WERI-Rb-1 (cell line): ENCODE measurements at regions not wholly inside any gene's neighbourhood (a gene's known extent, or its start where the extent isn't known, plus 50 kb on each side); places are given as distances from the start of the nearest gene placed in this dataset.
"Not testable (repeated sequence)": the region's sequence is repeated elsewhere in the genome, so short reads cannot be mapped to it uniquely, and the experiment has no call there.

Experiments
- DNase-seq: peaks from one replicate; pipeline ENCODE4 v3.0.0-alpha.2; 2020
- H3K27ac ChIP-seq: fragments of 250-450 bp; sonication (Bioruptor Pico); 2 replicates; pipeline ENCODE4 v1.5.1; 2020; ENCODE audit warnings: mild to moderate bottlenecking, moderate library complexity
- H3K27me3 ChIP-seq: fragments of 250-450 bp; sonication (Bioruptor Pico); 2 replicates; pipeline ENCODE4 v1.5.1; 2021; ENCODE audit warnings: mild to moderate bottlenecking, low read depth, moderate library complexity; ENCODE audit not compliant: insufficient read depth, severe bottlenecking
- H3K36me3 ChIP-seq: fragments of 250-450 bp; sonication (Bioruptor Pico); 2 replicates; pipeline ENCODE4 v1.5.1; 2020; ENCODE audit warnings: mild to moderate bottlenecking, moderate library complexity
- H3K4me3 ChIP-seq: 2 replicates; pipeline ENCODE4 v1.5.1; 2011; ENCODE audit warnings: low read depth, mild to moderate bottlenecking, control low read depth, low read length
- H3K9me3 ChIP-seq: fragments of 250-450 bp; sonication (Bioruptor Pico); 2 replicates; pipeline ENCODE4 v1.5.1; 2021; ENCODE audit warnings: mild to moderate bottlenecking, moderate library complexity; ENCODE audit not compliant: severe bottlenecking
- TF ChIP-seq, protein P1 (sequence below): IDR thresholded peaks from 2 replicates; pipeline ENCODE4 v1.5.1; 2011; ENCODE audit warnings: low read depth, mild to moderate bottlenecking, control low read depth, inconsistent platforms, low read length

DNA sequence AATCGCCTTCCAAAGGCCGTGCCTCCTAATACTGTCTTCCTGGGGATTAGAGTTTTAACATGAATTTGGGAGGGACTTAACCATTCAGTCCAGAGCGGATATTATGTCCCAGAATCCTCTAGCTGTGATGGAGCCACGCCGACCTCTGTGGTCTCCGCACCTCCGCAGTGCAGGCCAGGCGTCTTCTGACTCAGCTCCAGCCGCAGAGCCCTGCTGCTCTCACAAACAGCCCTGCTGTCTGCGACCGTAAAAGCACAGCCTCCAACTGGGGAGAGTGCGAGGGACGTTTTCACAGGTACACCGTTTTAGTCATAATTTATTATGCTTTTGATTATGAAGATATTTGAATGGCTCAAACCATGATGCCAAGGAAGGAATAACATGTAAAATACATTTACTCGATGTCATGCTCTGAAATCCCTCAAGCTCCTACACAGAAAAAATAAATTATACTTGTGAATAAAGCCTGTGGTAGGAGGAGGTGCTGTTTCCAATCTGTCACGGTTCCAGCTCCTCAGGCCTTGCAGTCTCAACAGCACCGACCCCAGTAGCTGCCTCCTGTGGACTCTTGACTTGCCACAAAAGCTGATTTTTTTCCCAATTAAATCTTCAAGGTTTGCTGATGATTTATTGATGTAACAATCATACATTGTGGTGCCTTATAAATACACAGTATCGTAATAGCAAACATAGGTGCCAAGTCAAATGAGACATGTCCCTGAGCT, 353.6 kb upstream of the FRG1 start:
- H3K36me3 ChIP-seq, H3K27ac ChIP-seq, H3K9me3 ChIP-seq, DNase-seq, H3K4me3 ChIP-seq: not testable (repeated sequence)
- H3K27me3 ChIP-seq: peaks cover 34% of the 10 kb centered on the region

GRCh38 chr4:189589201-189589600, 351.5 kb upstream of the FRG1 start:
- not testable (repeated sequence) for H3K9me3 ChIP-seq, H3K4me3 ChIP-seq

DNA sequence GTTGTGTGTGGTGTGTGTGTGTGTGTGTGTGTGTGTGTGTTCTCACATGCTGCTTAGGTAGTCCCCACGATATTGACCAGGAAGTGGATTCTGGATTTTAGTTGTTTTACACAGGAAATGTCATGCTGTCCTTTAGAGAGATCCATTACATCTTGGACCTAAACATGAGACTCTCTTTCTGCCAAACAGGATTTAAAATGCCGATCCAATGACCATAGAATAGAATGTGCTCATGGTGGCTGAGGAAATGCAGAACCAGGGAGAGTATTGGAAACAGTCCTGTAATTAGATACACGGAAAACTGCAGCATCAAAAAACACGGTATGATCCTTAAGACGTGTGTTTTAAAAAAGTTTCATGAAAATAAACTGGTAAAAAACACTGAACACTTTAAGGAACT, 347.8 kb upstream of the FRG1 start:
- TF ChIP-seq, protein P1, sequence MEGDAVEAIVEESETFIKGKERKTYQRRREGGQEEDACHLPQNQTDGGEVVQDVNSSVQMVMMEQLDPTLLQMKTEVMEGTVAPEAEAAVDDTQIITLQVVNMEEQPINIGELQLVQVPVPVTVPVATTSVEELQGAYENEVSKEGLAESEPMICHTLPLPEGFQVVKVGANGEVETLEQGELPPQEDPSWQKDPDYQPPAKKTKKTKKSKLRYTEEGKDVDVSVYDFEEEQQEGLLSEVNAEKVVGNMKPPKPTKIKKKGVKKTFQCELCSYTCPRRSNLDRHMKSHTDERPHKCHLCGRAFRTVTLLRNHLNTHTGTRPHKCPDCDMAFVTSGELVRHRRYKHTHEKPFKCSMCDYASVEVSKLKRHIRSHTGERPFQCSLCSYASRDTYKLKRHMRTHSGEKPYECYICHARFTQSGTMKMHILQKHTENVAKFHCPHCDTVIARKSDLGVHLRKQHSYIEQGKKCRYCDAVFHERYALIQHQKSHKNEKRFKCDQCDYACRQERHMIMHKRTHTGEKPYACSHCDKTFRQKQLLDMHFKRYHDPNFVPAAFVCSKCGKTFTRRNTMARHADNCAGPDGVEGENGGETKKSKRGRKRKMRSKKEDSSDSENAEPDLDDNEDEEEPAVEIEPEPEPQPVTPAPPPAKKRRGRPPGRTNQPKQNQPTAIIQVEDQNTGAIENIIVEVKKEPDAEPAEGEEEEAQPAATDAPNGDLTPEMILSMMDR: no peak
- H3K9me3 ChIP-seq: no peaks in the 10 kb centered on the region
- DNase-seq: no peak

More at GRCh38 chr4:189589201-189589600, 351.5 kb upstream of the FRG1 start:
- H3K36me3 ChIP-seq, H3K27ac ChIP-seq, DNase-seq: not testable (repeated sequence)
- H3K27me3 ChIP-seq: peaks cover 24% of the 10 kb centered on the region

DNA sequence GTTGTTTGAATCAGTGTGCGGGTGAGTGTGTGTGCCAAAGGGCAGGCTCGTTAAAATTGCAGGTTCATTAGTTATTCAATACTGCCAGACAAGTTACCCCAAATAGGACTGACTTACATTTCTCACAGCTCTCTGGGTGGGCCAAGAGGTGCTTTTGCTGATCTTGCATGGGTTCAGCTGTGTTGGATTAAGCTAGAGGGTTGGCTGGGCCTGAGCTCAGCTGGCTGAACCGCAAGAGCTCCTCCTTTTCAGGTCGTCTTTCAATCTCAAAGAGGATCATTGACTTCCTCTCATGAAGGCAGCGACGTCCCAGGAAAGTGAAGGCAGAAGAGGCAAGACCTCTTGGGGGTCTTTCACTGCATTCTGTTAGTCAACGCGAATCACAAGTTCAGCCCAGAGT, 343.3 kb upstream of the FRG1 start:
- Histone ChIP-seq H3K36me3 (no peaks in the 10 kb centered on the region), H3K27me3 (peaks cover 24% of the 10 kb centered on the region), H3K4me3 (no peak overlapping the region), H3K27ac (no peak overlapping the region), H3K9me3 (no peaks in the 10 kb centered on the region)
- TF ChIP-seq, protein P1: no peak
- no peak for DNase-seq

More for the DNA sequence above, 347.8 kb upstream of the FRG1 start:
- no peaks in the 10 kb centered on the region for H3K36me3 ChIP-seq
- no peak overlapping the region for H3K4me3 ChIP-seq
- no peak overlapping the region for H3K27ac ChIP-seq
- peaks cover 21% of the 10 kb centered on the region for H3K27me3 ChIP-seq

DNA sequence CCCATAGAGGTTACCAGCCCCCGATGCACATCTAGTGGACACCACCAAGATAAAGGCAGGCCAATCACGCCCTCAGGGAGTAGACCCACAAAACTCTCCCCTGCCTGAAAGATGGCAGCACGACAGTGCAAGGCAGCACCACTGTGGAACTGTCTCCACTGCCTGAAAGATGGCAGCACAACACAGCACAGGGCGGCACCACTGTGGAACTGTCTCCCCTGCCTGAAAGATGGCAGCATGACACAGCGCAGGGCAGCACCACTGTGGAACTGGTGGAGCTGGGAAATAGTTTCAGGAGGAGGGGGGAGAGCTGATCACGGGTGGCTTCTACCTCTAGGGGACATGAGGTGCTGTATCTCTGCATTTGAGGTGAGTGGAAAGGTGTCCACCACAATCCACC, 340.4 kb upstream of the FRG1 start:
- H3K36me3 ChIP-seq: no peaks in the 10 kb centered on the region
- TF ChIP-seq, protein P1: no peak
- H3K4me3 ChIP-seq: no peak overlapping the region
- DNase-seq: no peak
- no peaks in the 10 kb centered on the region for H3K9me3 ChIP-seq
- no peak overlapping the region for H3K27ac ChIP-seq
- peaks cover 20% of the 10 kb centered on the region for H3K27me3 ChIP-seq

DNA sequence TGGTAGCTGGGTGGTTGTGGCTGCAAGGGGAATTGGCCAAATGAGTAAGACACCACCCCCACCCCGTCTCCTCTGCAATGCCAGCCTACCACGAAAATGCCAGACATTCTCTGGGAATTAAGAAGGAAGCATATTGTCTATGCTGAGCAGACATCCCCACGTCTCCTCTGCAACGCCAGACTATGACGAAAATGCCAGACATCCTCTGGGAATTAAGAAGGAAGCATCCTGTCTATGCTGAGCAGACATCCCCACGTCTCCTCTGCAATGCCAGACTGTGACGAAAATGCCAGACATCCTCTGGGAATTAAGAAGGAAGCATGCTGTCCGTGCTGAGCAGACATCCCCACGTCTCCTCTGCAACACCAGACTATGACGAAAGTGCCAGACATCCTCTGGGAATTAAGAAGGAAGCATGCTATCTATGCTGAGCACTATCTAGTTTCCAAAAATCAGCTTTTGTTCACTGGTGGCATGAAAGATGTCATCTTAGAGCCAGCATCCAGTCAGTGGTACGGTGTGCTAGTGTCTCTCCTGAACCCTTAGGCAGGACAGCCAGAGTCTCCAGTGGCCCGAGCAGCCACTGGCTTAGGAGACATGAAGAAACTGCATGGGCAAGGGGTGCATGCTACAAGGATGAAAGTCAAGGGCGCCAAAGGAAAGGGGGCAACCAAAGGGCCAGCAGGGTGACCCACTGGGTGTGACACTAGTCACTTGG, 339.8 kb upstream of the FRG1 start:
- no peaks in the 10 kb centered on the region for H3K9me3 ChIP-seq
- H3K4me3 ChIP-seq: no peak overlapping the region
- H3K36me3 ChIP-seq: no peaks in the 10 kb centered on the region
- DNase-seq: no peak
- peaks cover 16% of the 10 kb centered on the region for H3K27me3 ChIP-seq
- no peak overlapping the region for H3K27ac ChIP-seq
- TF ChIP-seq, protein P1: no peak

DNA sequence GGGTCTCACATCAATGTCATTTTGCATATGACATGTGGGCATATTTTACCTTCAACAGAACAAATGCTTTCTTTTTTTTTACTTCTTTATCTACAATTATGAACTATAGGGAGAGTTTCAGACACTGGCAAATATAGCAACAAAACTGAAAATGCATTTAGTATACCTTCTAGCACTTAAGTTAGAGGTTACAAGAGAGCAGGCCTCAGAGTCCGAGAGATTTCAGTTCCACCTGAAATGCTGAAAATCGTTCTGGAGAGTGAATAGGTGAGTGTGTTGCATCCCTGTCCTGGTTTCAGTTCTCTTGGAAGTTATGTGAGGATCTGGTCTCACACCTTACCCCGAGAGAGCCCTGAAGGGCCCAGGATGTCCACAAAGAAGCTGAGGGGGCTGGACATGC, 337.8 kb upstream of the FRG1 start:
- H3K36me3 ChIP-seq, H3K4me3 ChIP-seq, H3K27me3 ChIP-seq, H3K27ac ChIP-seq, DNase-seq, H3K9me3 ChIP-seq: not testable (repeated sequence)

- H3K27ac ChIP-seq, H3K4me3 ChIP-seq, DNase-seq, H3K36me3 ChIP-seq: not testable (repeated sequence)
- peaks cover 37% of the 10 kb centered on the region for H3K27me3 ChIP-seq
- H3K9me3 ChIP-seq: peaks cover 13% of the 10 kb centered on the region
These were observed 330.1 kb upstream of the FRG1 start for GRCh38 chr4:189610571-189610970.
